Neuronal stem cell (in vitro differentiated cells): ENCODE measurements at regions not wholly inside any gene's neighbourhood (a gene's known extent, or its start where the extent isn't known, plus 50 kb on each side); places are given as distances from the start of the nearest gene placed in this dataset.

Experiments used
- DNase-seq: peaks from one replicate; pipeline ENCODE4 v3.0.0-alpha.2; 2013; ENCODE audit warnings: low spot score
- H2AFZ ChIP-seq: one replicate; pipeline ENCODE4 v1.6.1; 2013; ENCODE audit warnings: mild to moderate bottlenecking, low read length, inconsistent platforms
- H2AK5ac ChIP-seq: 2 replicates; pipeline ENCODE4 v1.6.1; 2013; ENCODE audit warnings: low read depth, mild to moderate bottlenecking, inconsistent platforms, low read length, moderate library complexity, mixed read lengths
- H2BK120ac ChIP-seq: 2 replicates; pipeline ENCODE4 v1.6.1; 2013; ENCODE audit warnings: low read depth, mild to moderate bottlenecking, inconsistent platforms, low read length, moderate library complexity, mixed read lengths
- H2BK12ac ChIP-seq: one replicate; pipeline ENCODE4 v1.6.1; 2013; ENCODE audit warnings: low read length, inconsistent platforms
- H2BK15ac ChIP-seq: 2 replicates; pipeline ENCODE4 v1.6.1; 2013; ENCODE audit warnings: mild to moderate bottlenecking, low read length, inconsistent platforms, mixed read lengths
- H2BK5ac ChIP-seq: one replicate; pipeline ENCODE4 v1.6.1; 2013; ENCODE audit warnings: inconsistent platforms, mild to moderate bottlenecking, low read length, moderate library complexity
- H3K14ac ChIP-seq: one replicate; pipeline ENCODE4 v1.6.1; 2013; ENCODE audit warnings: low read length, inconsistent platforms
- H3K18ac ChIP-seq: 2 replicates; pipeline ENCODE4 v1.6.1; 2013; ENCODE audit warnings: low read length, inconsistent platforms
- H3K23ac ChIP-seq: 2 replicates; pipeline ENCODE4 v1.6.1; 2013; ENCODE audit warnings: low read depth, mild to moderate bottlenecking, mixed read lengths, low read length, inconsistent platforms; ENCODE audit not compliant: poor library complexity
- H3K27ac ChIP-seq: replicated peaks from 3 replicates; pipeline ENCODE4 v1.5.1; 2013; ENCODE audit warnings: low read length, inconsistent platforms
- H3K27me3 ChIP-seq, 3 experiments: 2 replicates each; pipeline ENCODE4 v1.6.1; 2013; ENCODE audit warnings: low read length in 3 of 3, mild to moderate bottlenecking in 2 of 3, inconsistent platforms in 1 of 3, low read depth in 1 of 3, mixed read lengths in 1 of 3, moderate library complexity in 1 of 3; ENCODE audit not compliant: control insufficient read depth in 3 of 3, insufficient read depth in 3 of 3
- H3K36me3 ChIP-seq, 2 donors: replicated peaks in 1 of 2; 2 replicates each; pipeline ENCODE4 v1.6.1; 2013; ENCODE audit warnings: low read length in 2 of 2; ENCODE audit not compliant: control insufficient read depth in 2 of 2, insufficient read depth in 2 of 2
- H3K4ac ChIP-seq: 2 replicates; pipeline ENCODE4 v1.6.1; 2013; ENCODE audit warnings: inconsistent platforms, mild to moderate bottlenecking, low read length, moderate library complexity
- H3K4me1 ChIP-seq, 2 donors: 1 replicate in 1 of 2; 2 replicates in 1 of 2; pipeline ENCODE4 v1.6.1; 2013; ENCODE audit warnings: low read length in 2 of 2, low read depth in 1 of 2; ENCODE audit not compliant: control insufficient read depth in 2 of 2, insufficient read depth in 1 of 2
- H3K4me2 ChIP-seq: one replicate; pipeline ENCODE4 v1.6.1; 2013; ENCODE audit warnings: mild to moderate bottlenecking, low read length, inconsistent platforms; ENCODE audit not compliant: insufficient read depth, poor library complexity, severe bottlenecking
- H3K4me3 ChIP-seq, 2 donors: 2 replicates each; pipeline ENCODE4 v1.5.1; 2013; ENCODE audit warnings: low read length in 2 of 2, mild to moderate bottlenecking in 2 of 2, inconsistent platforms in 1 of 2, moderate library complexity in 1 of 2
- H3K79me1 ChIP-seq: one replicate; pipeline ENCODE4 v1.6.1; 2013; ENCODE audit warnings: low read depth, mild to moderate bottlenecking, inconsistent platforms, low read length, moderate library complexity
- H3K9ac ChIP-seq: one replicate; pipeline ENCODE4 v1.6.1; 2013; ENCODE audit warnings: mild to moderate bottlenecking, low read depth, low read length, inconsistent platforms; ENCODE audit not compliant: poor library complexity
- H3K9me3 ChIP-seq, 2 donors: replicated peaks in 1 of 2; 2 replicates each; pipeline versions ENCODE3 to v1.6.1; 2013; ENCODE audit warnings: low read length in 2 of 2, mild to moderate bottlenecking in 2 of 2, inconsistent platforms in 1 of 2, low read depth in 1 of 2, mixed read lengths in 1 of 2, moderate library complexity in 1 of 2; ENCODE audit not compliant: control insufficient read depth in 2 of 2, insufficient read depth in 1 of 2
- H4K8ac ChIP-seq: one replicate; pipeline ENCODE4 v1.6.1; 2013; ENCODE audit warnings: low read depth, mild to moderate bottlenecking, inconsistent platforms, low read length, moderate library complexity
- H4K91ac ChIP-seq: one replicate; pipeline ENCODE4 v1.6.1; 2013; ENCODE audit warnings: low read length, low read depth, mild to moderate bottlenecking, inconsistent platforms; ENCODE audit not compliant: poor library complexity
- WGBS, 2 donors: extraction: QIAGEN DNeasy Blood & Tissue Kit; methylation state at CpG; one replicate each; pipeline ENCODE4 v1.1.7; 2013; ENCODE audit warnings: missing lambda C conversion rate in 2 of 2, mixed read lengths in 1 of 2; ENCODE audit not compliant: insufficient read length in 2 of 2, insufficient replicate concordance in 1 of 2; ENCODE audit errors: extremely low coverage in 2 of 2; 5-methylcytosine and 5-hydroxymethylcytosine counted together

DNA sequence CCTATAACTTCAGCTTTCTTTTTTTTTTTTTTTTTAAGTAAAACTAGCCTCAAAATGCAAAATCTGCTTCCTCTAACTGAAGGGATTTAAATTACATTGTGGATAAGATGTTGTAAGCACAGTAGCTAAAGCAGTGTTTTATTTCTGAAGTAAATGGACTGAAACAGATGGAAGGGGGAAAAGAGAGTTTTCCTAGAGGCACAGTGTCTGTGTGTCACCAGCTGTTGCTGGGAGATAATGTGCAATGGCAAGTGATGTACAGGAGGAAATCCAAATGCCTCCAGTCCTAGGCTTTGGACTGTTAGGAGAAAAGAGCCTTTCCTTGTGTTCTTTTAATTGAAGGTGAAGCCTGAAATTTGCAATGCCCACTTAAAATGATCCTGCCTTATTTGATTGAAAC, 672.1 kb downstream of the GRXCR1 start:
- Histone ChIP-seq H3K9me3 (no peaks in the 10 kb centered on the region), H4K91ac (no peak overlapping the region), H2BK12ac (no peak overlapping the region), H3K4me2 (no peak overlapping the region), H3K79me1 (no peaks in the 10 kb centered on the region), H2BK15ac (no peak overlapping the region), H2BK5ac (no peak overlapping the region), H2BK120ac (no peak overlapping the region), H3K18ac (no peak overlapping the region), H3K27ac (no peak overlapping the region), H2AFZ (no peak overlapping the region), H3K4ac (no peak overlapping the region), H3K36me3 (no peaks in the 10 kb centered on the region), H3K27me3 (no peaks in the 10 kb centered on the region), H3K4me3 (no peak overlapping the region), H3K4me1 (no peaks in the 10 kb centered on the region), H2AK5ac (no peak overlapping the region), H4K8ac (no peak overlapping the region), H3K14ac (no peak overlapping the region), H3K9ac (no peak overlapping the region), H3K23ac (no peak overlapping the region)
- no peak for DNase-seq

DNA sequence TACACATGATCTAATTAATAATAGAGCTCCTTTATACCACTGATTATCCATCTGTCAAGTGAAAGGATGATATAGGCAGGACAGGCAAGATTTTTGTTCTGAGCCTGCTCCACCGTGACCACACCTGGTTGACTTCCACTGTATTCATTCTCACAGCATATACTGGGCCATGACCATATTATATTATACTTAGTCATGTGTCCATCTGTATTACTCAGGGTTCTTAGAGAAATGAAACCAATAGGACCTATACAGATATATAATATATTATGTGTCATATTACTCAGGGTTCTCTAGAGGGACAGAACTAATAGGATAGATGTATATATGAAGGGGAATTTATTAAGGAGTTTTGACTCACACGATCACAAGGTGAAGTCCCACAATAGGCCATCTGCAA, 675.1 kb downstream of the GRXCR1 start:
- no peak overlapping the region for H3K4ac ChIP-seq
- no peak overlapping the region for H2AFZ ChIP-seq
- no peaks in the 10 kb centered on the region for H3K9me3 ChIP-seq
- WGBS, 2 donors = no CpG with 5 or more reads among the region's 2 CpGs
- no peak overlapping the region for H3K4me3 ChIP-seq
- no peak overlapping the region for H3K18ac ChIP-seq
- H3K23ac ChIP-seq = no peak overlapping the region
- no peak overlapping the region for H2BK12ac ChIP-seq
- no peak for DNase-seq
- no peak overlapping the region for H3K9ac ChIP-seq
- H2BK5ac ChIP-seq = no peak overlapping the region
- H3K79me1 ChIP-seq = no peaks in the 10 kb centered on the region
- H3K36me3 ChIP-seq = no peaks in the 10 kb centered on the region
- no peak overlapping the region for H3K14ac ChIP-seq
- no peak overlapping the region for H2BK120ac ChIP-seq
- no peaks in the 10 kb centered on the region for H3K27me3 ChIP-seq
- no peaks in the 10 kb centered on the region for H3K4me1 ChIP-seq
- H4K91ac ChIP-seq = no peak overlapping the region
- no peak overlapping the region for H3K4me2 ChIP-seq
- H3K27ac ChIP-seq = no peak overlapping the region
- H2AK5ac ChIP-seq = no peak overlapping the region
- H4K8ac ChIP-seq = no peak overlapping the region
- no peak overlapping the region for H2BK15ac ChIP-seq

DNA sequence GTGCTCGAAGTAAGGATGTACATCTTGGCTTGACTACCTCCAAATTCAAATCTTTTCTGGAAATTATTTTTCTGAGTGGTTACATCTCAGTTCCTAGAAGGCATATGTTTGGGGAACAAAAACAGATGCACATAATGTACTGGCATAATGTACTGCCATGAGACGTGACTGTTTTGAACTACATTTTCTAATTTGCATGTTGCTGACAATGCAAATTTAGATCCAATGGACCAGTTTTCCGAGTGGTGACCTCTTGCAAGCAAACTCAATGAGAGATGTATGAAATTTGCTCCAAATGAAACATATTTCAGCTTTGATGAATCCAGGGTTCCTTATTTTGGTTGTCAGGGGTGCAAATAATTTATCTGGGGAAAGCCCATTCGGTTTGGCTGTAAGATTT, 694.3 kb downstream of the GRXCR1 start:
- Histone ChIP-seq H3K9me3 (no peaks in the 10 kb centered on the region), H3K79me1 (no peaks in the 10 kb centered on the region), H3K4me1 (no peaks in the 10 kb centered on the region), H3K23ac (no peak overlapping the region), H3K27ac (no peak overlapping the region), H2BK120ac (no peak overlapping the region), H3K4me3 (no peak overlapping the region), H2AFZ (no peak overlapping the region), H3K27me3 (no peaks in the 10 kb centered on the region), H3K36me3 (no peaks in the 10 kb centered on the region), H3K4me2 (no peak overlapping the region), H3K4ac (no peak overlapping the region), H2BK5ac (no peak overlapping the region), H3K9ac (no peak overlapping the region), H2BK12ac (no peak overlapping the region), H2BK15ac (no peak overlapping the region), H3K14ac (no peak overlapping the region), H4K91ac (no peak overlapping the region), H3K18ac (no peak overlapping the region), H4K8ac (no peak overlapping the region), H2AK5ac (no peak overlapping the region)
- no peak for DNase-seq
- WGBS, 2 donors = no CpG with 5 or more reads among the region's 4 CpGs

DNA sequence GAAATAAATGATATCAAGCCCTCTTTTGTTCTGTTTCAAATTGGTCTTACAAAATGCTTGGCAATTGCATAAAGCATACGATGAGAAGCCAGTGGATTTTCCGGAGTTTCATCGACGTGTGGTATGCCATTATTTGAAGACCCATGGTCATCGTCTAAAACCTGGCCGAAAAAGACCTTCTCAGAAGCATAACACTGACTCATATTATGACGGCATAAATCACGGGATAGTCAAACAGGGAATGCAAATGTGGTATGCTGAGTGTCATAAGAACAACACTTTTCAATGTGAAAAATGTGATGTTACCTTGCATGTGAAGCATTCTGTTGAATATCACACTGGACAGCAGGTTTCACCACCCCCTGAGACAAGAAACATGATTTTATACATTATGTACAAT, 695.2 kb downstream of the GRXCR1 start:
- WGBS, 2 donors = no CpG with 5 or more reads among the region's 8 CpGs

More for the DNA sequence above, 695.2 kb downstream of the GRXCR1 start:
- no peak overlapping the region for H2AFZ ChIP-seq
- H3K27ac ChIP-seq = no peak overlapping the region
- H4K8ac ChIP-seq = no peak overlapping the region
- no peaks in the 10 kb centered on the region for H3K79me1 ChIP-seq
- H3K18ac ChIP-seq = no peak overlapping the region
- no peak overlapping the region for H2AK5ac ChIP-seq
- DNase-seq = no peak
- no peak overlapping the region for H3K4me2 ChIP-seq
- H3K4me1 ChIP-seq = no peaks in the 10 kb centered on the region
- H3K4ac ChIP-seq = no peak overlapping the region
- H3K14ac ChIP-seq = no peak overlapping the region
- H2BK5ac ChIP-seq = no peak overlapping the region
- no peak overlapping the region for H3K4me3 ChIP-seq
- H2BK15ac ChIP-seq = no peak overlapping the region
- H3K23ac ChIP-seq = no peak overlapping the region
- no peaks in the 10 kb centered on the region for H3K9me3 ChIP-seq
- H3K27me3 ChIP-seq = no peaks in the 10 kb centered on the region
- no peak overlapping the region for H2BK120ac ChIP-seq
- H3K9ac ChIP-seq = no peak overlapping the region
- H4K91ac ChIP-seq = no peak overlapping the region
- no peaks in the 10 kb centered on the region for H3K36me3 ChIP-seq
- H2BK12ac ChIP-seq = no peak overlapping the region
